Bone marrow (tissue), 2 donors: ENCODE measurements at regions not wholly inside any gene's neighbourhood (a gene's known extent, or its start where the extent isn't known, plus 50 kb on each side); places are given as distances from the start of the nearest gene placed in this dataset.
A peak's percentile ranks its signal among the peaks of the same experiment; 100 is the strongest.

ENCODE experiments used
- DNase-seq, 2 donors: peaks; one replicate each; lab custom pipeline; 2025; lab: John Stamatoyannopoulos, UW

DNA sequence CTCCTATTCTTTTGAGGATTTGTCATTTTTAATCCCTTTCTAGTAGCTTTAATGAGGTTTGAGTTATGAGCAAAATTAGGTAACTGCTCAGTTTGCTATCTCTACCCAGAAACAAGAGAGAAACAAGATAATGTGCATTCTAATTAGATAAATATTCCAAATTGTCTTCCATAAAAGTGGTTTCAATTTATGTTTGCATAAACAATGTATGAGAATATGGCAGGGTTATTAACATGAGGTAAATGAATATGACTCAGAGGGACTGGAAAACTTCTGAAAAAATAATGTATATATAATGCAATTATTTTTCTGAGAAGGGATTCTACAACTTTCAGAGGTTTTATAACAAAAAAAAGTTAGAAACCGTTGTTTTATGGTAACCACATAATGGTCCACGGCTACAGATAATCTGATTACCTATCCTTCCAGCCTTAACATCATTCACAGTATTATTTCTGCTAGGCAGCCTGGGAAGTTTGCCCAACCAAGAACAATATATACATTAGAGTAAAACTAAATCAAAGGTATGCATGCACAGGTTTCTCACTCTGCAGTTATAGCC lies 101.2 kb downstream of the CRPPA start:
- no peak for DNase-seq

DNA sequence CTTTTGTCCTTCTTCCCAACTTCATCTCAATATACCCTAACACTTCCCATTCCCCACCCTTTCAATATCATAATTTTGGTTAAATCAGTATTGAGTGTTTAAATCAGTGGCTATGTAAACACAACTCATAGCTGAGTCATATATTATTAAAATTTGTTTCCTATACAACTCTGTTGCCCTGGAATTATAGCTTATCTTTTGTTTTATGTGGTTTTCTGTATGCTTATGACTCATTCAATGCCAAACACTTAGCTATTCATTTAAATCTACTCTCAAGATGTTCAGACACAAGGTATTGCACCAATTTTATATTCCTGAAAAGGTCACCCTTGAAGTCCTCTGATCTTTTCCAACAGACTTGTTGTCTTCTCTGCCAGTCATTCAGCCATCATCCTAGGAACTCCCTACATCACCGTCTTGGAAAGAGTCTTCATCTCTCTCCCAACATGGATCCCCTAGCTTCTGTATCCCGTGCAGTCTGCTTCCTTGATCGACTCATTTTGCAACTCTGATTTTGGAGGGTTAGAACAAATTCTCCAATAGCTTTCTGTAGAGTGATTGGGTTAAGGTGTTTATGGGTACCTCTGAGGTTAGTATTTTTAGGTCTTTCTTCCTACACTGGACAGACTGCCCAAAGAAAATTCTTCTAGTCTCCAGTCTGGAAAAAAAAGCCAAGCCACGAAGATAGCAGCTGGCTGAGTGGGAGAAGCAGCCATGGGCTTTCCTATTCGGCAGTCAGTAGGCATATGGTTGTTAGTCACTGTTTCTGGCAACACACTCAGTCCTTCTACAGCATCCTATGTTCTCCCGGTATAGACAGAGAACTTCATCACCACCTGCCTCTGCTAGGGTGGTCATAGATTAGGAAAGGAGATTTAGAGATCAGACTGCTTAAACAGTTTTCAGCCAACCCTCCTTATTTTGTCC lies 102.1 kb downstream of the CRPPA start:
- no peak for DNase-seq

- DNase-seq, result no peak
These were observed 102.9 kb downstream of the CRPPA start for GRCh38 chr7:16318463-16318862.

GRCh38 chr7:16317406-16317805 lies 103.9 kb downstream of the CRPPA start:
- no peak for DNase-seq

- no peak for DNase-seq
These were observed 106.1 kb downstream of the CRPPA start for GRCh38 chr7:16315280-16315679.

GRCh38 chr7:16309129-16309528 lies 112.2 kb downstream of the CRPPA start:
- DNase-seq, result no peak

DNA sequence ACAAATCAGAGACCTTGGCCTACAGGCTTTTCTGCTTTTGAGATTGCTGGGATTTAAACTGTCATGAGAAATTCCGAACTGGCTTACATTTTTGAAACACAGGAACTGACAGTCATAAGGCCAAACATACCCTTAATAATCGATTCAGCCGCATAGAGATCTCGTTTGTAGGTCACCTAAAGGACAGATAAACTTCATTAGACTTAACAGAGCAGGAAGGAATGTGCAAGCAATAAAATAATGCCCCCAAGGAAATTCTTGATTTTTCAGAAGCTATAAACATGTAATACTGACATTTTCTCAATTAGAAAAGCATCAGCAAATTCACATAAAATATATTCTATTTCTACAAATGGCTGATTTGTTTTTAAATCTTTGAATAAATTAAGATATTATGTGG lies 120.0 kb downstream of the CRPPA start:
- no peak for DNase-seq

GRCh38 chr7:16300361-16300895 lies 120.9 kb downstream of the CRPPA start:
- DNase-seq, result peak in 1 of 2 donors; percentile 78

DNA sequence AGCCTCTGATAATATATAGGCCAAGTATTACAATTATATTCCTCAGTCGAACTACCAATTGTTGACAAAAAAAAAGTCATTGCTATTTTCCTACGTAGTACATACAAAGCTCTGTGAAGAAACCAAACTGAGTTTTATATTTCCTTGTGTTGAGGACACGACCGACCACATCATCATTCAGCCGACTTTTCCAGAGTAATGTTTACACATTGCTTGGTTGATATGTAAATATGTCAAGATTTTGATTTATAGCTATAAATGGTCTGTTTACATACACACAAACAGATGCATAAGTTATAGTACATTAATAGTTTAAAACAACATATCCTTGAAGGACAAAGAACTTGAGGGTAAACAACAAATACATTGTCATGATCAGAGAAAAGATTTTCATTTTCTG lies 121.5 kb downstream of the CRPPA start:
- no peak for DNase-seq

- no peak for DNase-seq
These were observed 123.1 kb downstream of the CRPPA start for GRCh38 chr7:16298221-16298620.

DNA sequence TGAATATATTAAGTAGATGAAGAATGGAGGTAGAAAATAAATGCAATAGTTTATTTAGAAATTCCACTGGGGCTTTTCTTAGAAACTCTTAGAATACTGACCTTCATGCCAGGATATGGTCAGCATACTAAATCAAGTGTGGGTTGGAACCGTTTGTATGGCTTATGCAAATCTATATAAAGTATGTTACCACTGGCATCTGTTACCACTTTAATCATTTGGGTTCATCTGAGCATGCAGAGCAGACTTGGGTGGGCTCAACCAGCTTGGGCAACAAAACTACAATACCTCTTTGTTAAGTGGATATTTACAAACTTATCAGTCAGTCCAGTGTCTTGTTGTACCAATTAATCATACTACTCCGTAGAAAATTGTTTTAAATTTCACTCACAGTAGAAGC lies 125.8 kb downstream of the CRPPA start:
- DNase-seq, result no peak

GRCh38 chr7:16293669-16294425 lies 127.5 kb downstream of the CRPPA start:
- no peak for DNase-seq

- DNase-seq, result no peak
These were observed 136.8 kb downstream of the CRPPA start for GRCh38 chr7:16284581-16284980.

GRCh38 chr7:16278167-16278787 lies 143.1 kb downstream of the CRPPA start:
- no peak for DNase-seq

DNA sequence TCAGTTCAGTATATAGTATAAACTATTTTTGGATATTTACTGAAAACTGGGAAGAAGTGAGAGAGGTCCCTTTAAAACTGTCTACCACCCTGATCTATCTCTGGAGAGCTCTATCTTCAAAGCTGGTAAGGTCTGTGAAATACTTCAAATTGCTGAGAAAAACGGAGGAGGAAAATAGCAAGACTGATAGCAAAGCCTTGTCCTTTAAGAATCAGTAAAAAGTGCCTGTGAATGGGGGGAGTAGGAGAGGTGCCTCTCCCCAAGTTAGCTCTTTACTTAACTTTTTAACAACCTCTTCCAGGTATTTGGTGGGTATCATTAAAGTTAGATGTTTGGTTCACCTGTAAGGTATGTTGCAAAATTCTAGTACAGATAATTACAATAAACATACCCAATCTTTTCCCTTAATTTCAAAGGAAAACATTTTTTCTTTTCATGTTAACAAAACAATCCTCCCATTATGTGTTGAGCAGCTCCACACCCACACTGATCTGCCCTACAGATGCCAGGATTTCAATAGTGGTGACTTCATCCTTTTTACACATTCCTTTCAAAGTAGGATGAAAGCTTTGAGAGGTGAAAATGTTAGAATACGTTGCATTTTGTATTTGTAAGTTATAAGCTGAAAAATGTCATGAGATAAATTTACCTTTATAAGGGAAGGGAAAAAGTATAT lies 149.2 kb downstream of the CRPPA start:
- no peak for DNase-seq

DNA sequence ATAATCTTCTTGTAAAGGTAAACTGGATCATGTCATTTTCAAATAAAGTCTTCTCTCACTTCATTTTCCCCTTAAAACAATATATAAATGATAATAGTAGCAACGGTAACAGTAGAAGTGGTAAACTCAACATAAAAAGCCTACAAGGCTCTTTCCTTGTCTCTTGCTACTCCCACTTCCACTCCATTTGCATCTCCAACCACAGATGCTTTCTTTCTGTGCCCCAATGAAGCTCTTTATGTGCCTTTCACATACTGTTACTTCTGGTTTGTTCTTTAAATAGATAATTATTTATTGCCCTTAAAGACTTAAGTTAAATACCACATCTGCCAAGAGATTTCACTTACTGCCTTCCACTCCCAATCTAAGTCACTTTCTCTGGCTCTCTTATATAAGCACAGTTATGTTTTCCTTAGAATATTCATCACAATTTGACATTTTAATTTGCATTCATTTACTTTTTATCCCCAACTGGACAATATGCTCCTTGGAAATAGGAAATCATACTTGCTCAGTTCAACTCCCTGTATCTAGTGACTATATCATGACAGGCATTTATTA lies 149.9 kb downstream of the CRPPA start:
- DNase-seq, result no peak

GRCh38 chr7:16270844-16271243 lies 150.5 kb downstream of the CRPPA start:
- no peak for DNase-seq

GRCh38 chr7:16268821-16269768 lies 152.2 kb downstream of the CRPPA start:
- peak in 1 of 2 donors; percentile 97 for DNase-seq

- DNase-seq, result no peak
These were observed 153.2 kb downstream of the CRPPA start for GRCh38 chr7:16267953-16268820.
